Esophagus muscularis mucosa (tissue), 4 donors: ENCODE measurements at regions not wholly inside any gene's neighbourhood (a gene's known extent, or its start where the extent isn't known, plus 50 kb on each side); places are given as distances from the start of the nearest gene placed in this dataset.

Experiments used
- DNase-seq: peaks from one replicate; pipeline ENCODE4 v3.0.0-alpha.2; 2017; ENCODE audit errors: extremely low spot score
- H3K27ac ChIP-seq, 4 donors: fragments of 200-600 bp; sonication (generic); replicated peaks in 1 of 4; 1 replicate in 3 of 4; 2 replicates in 1 of 4; pipeline ENCODE4 v1.5.1; 2016 to 2019; ENCODE audit warnings: mild to moderate bottlenecking in 1 of 4
- H3K27me3 ChIP-seq, 4 donors: fragments of 200-600 bp; sonication (generic); one replicate each; pipeline versions ENCODE4 v1.5.1 to v1.6.0; 2016 to 2019
- H3K36me3 ChIP-seq, 4 donors: fragments of 200-600 bp; sonication (generic); one replicate each; pipeline ENCODE4 v1.5.1; 2016 to 2019
- H3K4me1 ChIP-seq, 4 donors: fragments of 200-600 bp; sonication (generic); one replicate each; pipeline ENCODE4 v1.5.1; 2016 to 2019
- H3K4me3 ChIP-seq, 4 donors: fragments of 200-600 bp; sonication (generic); 1 replicate in 2 of 4; 2 replicates in 2 of 4; pipeline ENCODE4 v1.5.1; 2016 to 2019; ENCODE audit warnings: mild to moderate bottlenecking in 4 of 4, moderate library complexity in 1 of 4
- H3K9me3 ChIP-seq, 4 donors: fragments of 200-600 bp; sonication (generic); 1 replicate in 3 of 4; 2 replicates in 1 of 4; pipeline ENCODE4 v1.5.1; 2016 to 2019
- EP300 ChIP-seq: sonication (generic); formaldehyde crosslinking; IDR thresholded peaks from one replicate; pipeline ENCODE4 v1.6.1; 2017; ENCODE audit warnings: antibody characterized with exemption
- POLR2A ChIP-seq: fragments of 450-650 bp; IDR thresholded peaks from one replicate; pipeline ENCODE4 v1.6.1; 2017; ENCODE audit warnings: antibody characterized with exemption, moderate library complexity, mild to moderate bottlenecking, low read depth
- POLR2AphosphoS5 ChIP-seq, 2 donors: sonication (generic); formaldehyde crosslinking; IDR thresholded peaks; one replicate each; pipeline ENCODE4 v1.6.1; 2017; ENCODE audit warnings: antibody characterized with exemption in 2 of 2
- WGBS: methylation state at CpG from one replicate; pipeline ENCODE4 v1.1.5; 2018; 5-methylcytosine and 5-hydroxymethylcytosine counted together
- intact Hi-C: fragments of 100-400 bp; cut with DNase I; formaldehyde crosslinking; loops from one replicate; pipeline ENCODE4 v1.15.1; 2023
- TF ChIP-seq, protein P1 (sequence below), 3 experiments: fragments of 200-600 bp in 2 of 3; fragments of 450-650 bp in 1 of 3; sonication (generic) in 2 of 3; IDR thresholded peaks; one replicate each; pipeline ENCODE4 v1.5.1; 2017 to 2019; ENCODE audit warnings: antibody characterized with exemption in 3 of 3, mild to moderate bottlenecking in 2 of 3, moderate library complexity in 1 of 3

DNA sequence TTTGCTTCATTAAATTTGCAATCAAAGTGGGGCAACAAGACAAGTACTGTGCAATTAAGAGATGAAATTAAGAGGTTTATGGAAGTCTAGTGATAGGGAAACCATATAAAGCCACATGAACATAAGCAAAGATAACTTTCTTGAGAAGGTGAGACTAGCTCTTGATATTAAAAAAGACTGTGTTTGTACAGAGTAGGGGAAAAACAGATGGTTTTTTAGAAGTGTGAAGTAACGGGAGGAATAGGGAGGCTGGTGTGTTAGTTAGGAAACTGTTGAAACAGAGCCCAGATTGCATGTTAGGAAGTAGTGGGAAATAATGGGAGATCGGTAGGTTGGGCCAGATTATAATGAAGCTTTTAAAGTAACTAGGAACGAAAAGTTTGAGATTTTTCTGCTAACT, 149.8 kb upstream of the FREM2 start:
- H3K4me1 ChIP-seq, result no peaks in the 10 kb centered on the region
- intact Hi-C loops, result no loop called here
- no peaks in the 10 kb centered on the region for H3K27me3 ChIP-seq
- H3K36me3 ChIP-seq, result no peaks in the 10 kb centered on the region
- TF ChIP-seq EP300 (no peak), POLR2AphosphoS5 (IDR thresholded peaks at IDR 0.05) (no peak)
- TF ChIP-seq, protein P1, sequence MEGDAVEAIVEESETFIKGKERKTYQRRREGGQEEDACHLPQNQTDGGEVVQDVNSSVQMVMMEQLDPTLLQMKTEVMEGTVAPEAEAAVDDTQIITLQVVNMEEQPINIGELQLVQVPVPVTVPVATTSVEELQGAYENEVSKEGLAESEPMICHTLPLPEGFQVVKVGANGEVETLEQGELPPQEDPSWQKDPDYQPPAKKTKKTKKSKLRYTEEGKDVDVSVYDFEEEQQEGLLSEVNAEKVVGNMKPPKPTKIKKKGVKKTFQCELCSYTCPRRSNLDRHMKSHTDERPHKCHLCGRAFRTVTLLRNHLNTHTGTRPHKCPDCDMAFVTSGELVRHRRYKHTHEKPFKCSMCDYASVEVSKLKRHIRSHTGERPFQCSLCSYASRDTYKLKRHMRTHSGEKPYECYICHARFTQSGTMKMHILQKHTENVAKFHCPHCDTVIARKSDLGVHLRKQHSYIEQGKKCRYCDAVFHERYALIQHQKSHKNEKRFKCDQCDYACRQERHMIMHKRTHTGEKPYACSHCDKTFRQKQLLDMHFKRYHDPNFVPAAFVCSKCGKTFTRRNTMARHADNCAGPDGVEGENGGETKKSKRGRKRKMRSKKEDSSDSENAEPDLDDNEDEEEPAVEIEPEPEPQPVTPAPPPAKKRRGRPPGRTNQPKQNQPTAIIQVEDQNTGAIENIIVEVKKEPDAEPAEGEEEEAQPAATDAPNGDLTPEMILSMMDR (IDR thresholded peaks at IDR 0.05), result no peak
- no peak overlapping the region for H3K4me3 ChIP-seq
- 44% methylated on average over 3 of the region's 3 CpGs for WGBS
- no peak overlapping the region for H3K27ac ChIP-seq
- no peak for DNase-seq
- no peaks in the 10 kb centered on the region for H3K9me3 ChIP-seq

DNA sequence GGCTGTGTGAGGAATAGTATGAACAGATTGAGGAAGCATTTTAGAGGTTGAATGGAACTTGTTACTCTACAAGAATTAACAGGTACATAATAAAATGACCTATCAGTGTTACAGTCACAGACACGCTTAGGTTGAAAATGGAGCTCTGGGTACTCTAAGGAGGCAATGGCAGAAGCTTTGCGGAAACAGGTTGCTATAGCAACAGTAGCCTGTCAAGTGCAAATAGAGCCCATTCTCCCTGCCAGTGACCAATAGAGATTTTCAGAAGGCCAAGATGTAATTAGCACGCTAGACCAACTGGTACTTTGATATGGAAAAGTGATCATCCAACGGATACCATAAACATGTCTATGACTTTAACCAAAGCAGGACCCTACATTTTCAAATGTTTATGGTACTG, 148.5 kb upstream of the FREM2 start:
- TF ChIP-seq EP300 (no peak), POLR2A (no peak), POLR2AphosphoS5 (IDR thresholded peaks at IDR 0.05) (no peak)
- TF ChIP-seq, protein P1 (IDR thresholded peaks at IDR 0.05), result no peak
- Histone ChIP-seq H3K36me3 (no peaks in the 10 kb centered on the region), H3K4me3 (no peak overlapping the region), H3K27ac (no peak overlapping the region), H3K4me1 (no peaks in the 10 kb centered on the region), H3K9me3 (no peaks in the 10 kb centered on the region), H3K27me3 (no peaks in the 10 kb centered on the region)
- WGBS, result 68% methylated on average over 4 of the region's 4 CpGs
- no peak for DNase-seq
- intact Hi-C loops, result no loop called here

DNA sequence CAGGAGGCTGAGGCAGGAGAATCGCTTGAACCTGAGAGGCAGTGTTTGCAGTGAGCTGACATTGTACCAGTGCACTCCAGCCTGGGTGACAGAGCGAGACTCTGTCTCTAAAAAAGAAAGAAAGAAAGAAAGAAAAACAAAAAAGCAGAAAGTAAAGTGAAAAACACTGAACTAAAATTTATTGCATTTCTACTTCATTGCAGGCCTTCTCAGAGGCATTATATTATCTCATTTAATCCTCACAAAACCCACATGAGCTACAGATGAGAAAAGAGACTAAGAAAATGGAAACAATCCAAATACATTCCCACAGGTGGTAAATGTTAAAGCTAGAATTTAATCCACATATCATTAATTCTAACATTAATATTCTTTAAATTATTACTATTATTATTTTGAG, 147.2 kb upstream of the FREM2 start:
- no peaks in the 10 kb centered on the region for H3K27me3 ChIP-seq
- H3K4me1 ChIP-seq, result no peaks in the 10 kb centered on the region
- no peak for DNase-seq
- H3K4me3 ChIP-seq, result no peak overlapping the region
- no peak for TF ChIP-seq EP300
- no peak for TF ChIP-seq POLR2A
- TF ChIP-seq, protein P1 (IDR thresholded peaks at IDR 0.05), result no peak
- TF ChIP-seq POLR2AphosphoS5 (IDR thresholded peaks at IDR 0.05), result no peak
- intact Hi-C loops, result no loop called here
- no peak overlapping the region for H3K27ac ChIP-seq
- no peaks in the 10 kb centered on the region for H3K9me3 ChIP-seq
- no peaks in the 10 kb centered on the region for H3K36me3 ChIP-seq
- 94% methylated on average over 2 of the region's 2 CpGs for WGBS

DNA sequence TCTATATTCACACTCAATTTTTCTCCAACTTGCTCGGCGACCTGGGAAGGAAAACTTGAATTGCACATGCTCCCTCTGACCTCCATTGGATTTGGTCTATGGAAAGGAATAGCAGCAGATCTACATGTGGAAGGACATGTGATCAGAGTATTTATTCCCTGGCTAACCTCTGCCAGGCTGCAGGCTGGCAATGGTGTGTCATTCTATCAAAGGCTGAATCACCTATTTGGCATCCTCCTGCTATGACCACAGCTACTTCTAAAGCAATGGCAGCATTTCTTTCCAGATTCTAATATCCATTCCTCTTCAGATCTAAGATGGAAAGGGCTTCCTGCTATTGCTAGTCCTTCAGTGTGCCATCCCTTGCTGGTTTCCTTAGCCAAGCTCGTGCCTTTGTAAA, 144.3 kb upstream of the FREM2 start:
- Histone ChIP-seq H3K4me1 (no peaks in the 10 kb centered on the region), H3K36me3 (no peaks in the 10 kb centered on the region), H3K27me3 (no peaks in the 10 kb centered on the region), H3K9me3 (no peaks in the 10 kb centered on the region), H3K27ac (no peak overlapping the region), H3K4me3 (no peak overlapping the region)
- no peak for TF ChIP-seq POLR2AphosphoS5 (IDR thresholded peaks at IDR 0.05)
- no peak for DNase-seq
- intact Hi-C loops, result no loop called here
- WGBS, result 64% methylated on average over 3 of the region's 3 CpGs

DNA sequence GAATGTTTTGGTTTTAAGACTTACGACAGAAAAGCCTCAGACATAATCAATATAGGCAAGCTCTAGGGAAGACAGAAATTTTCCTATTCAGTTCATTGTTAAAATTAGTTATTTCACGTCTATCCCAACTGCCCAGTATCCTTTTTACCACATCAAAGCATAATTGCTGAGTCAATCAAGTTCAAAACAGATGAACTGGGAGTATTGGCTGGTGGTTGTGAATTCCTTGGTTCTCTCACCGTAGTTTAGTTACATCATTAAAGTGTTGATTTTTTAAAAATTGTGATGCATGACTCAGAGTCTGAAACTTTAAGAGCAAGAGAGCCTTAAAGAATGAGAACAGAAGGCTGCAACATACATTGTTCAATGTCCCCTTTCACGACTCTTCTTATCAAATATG, 143.3 kb upstream of the FREM2 start:
- WGBS, result 81% methylated on average over 4 of the region's 4 CpGs
- TF ChIP-seq, protein P1 (IDR thresholded peaks at IDR 0.05), result no peak
- Histone ChIP-seq H3K27ac (no peak overlapping the region), H3K4me1 (no peaks in the 10 kb centered on the region), H3K9me3 (no peaks in the 10 kb centered on the region), H3K4me3 (no peak overlapping the region), H3K27me3 (no peaks in the 10 kb centered on the region), H3K36me3 (no peaks in the 10 kb centered on the region)
- intact Hi-C loops, result no loop called here
- DNase-seq, result no peak
